Stimulated activated naive CD8-positive, alpha-beta T cell treated with anti-CD3 and anti-CD28 coated beads, Interleukin-15, Interleukin-2, amounts not matched to agents 100 U/mL and 50 U/mL, for 24 hours (primary cell): ENCODE measurements at regions not wholly inside any gene's neighbourhood (a gene's known extent, or its start where the extent isn't known, plus 50 kb on each side); places are given as distances from the start of the nearest gene placed in this dataset.
"Not testable (repeated sequence)": the region's sequence is repeated elsewhere in the genome, so short reads cannot be mapped to it uniquely, and the experiment has no call there.

Source experiments
- ATAC-seq: fragments of 150-1000 bp; cut with Tn5 transposase; one replicate; pipeline ENCODE4 v1.10.0; 2021
- DNase-seq: peaks from one replicate; pipeline ENCODE4 v3.0.0; 2021

GRCh38 chr4:102397056-102397455 is 51.8 kb upstream of the SLC39A8 start:
- DNase-seq, ATAC-seq: not testable (repeated sequence)

- no peak for ATAC-seq
- DNase-seq: no peak
Observed at GRCh38 chr4:102399021-102399420, 53.7 kb upstream of the SLC39A8 start.

GRCh38 chr4:102400898-102401297 is 55.6 kb upstream of the SLC39A8 start:
- no peak for DNase-seq
- ATAC-seq: no peak

GRCh38 chr4:102402223-102402622 is 56.9 kb upstream of the SLC39A8 start:
- ATAC-seq (no peak), DNase-seq (no peak)

GRCh38 chr4:102403116-102403515 is 57.8 kb upstream of the SLC39A8 start:
- ATAC-seq: no peak

GRCh38 chr4:102404431-102404969 is 59.2 kb upstream of the SLC39A8 start:
- ATAC-seq (no peak), DNase-seq (no peak)

More at GRCh38 chr4:102403116-102403515, 57.8 kb upstream of the SLC39A8 start:
- no peak for DNase-seq

GRCh38 chr4:102405821-102406401 is 60.6 kb upstream of the SLC39A8 start:
- no peak for ATAC-seq
- DNase-seq: no peak

GRCh38 chr4:102410884-102411283 is 65.6 kb upstream of the SLC39A8 start:
- DNase-seq, ATAC-seq: not testable (repeated sequence)

GRCh38 chr4:102411408-102411807 is 66.1 kb upstream of the SLC39A8 start:
- no peak for DNase-seq

GRCh38 chr4:102416765-102417164 is 71.5 kb upstream of the SLC39A8 start:
- DNase-seq (no peak), ATAC-seq (no peak)

More at GRCh38 chr4:102411408-102411807, 66.1 kb upstream of the SLC39A8 start:
- no peak for ATAC-seq

GRCh38 chr4:102420563-102421398 is 75.5 kb upstream of the SLC39A8 start:
- ATAC-seq: no peak
- DNase-seq: no peak

- ATAC-seq (no peak), DNase-seq (no peak)
Observed at GRCh38 chr4:102422843-102423242, 77.6 kb upstream of the SLC39A8 start.

GRCh38 chr4:102423375-102423774 is 77.8 kb upstream of the NFKB1 start:
- ATAC-seq (no peak), DNase-seq (no peak)

GRCh38 chr4:102427371-102427998 is 73.7 kb upstream of the NFKB1 start:
- DNase-seq: no peak
- ATAC-seq: no peak

GRCh38 chr4:102428122-102428521 is 73.0 kb upstream of the NFKB1 start:
- DNase-seq (no peak), ATAC-seq (no peak)

GRCh38 chr4:102429553-102429952 is 71.6 kb upstream of the NFKB1 start:
- no peak for ATAC-seq
- no peak for DNase-seq

GRCh38 chr4:102430461-102430910 is 70.7 kb upstream of the NFKB1 start:
- ATAC-seq (no peak), DNase-seq (no peak)

- DNase-seq (no peak), ATAC-seq (no peak)
Observed at GRCh38 chr4:102431608-102431961, 69.6 kb upstream of the NFKB1 start.

GRCh38 chr4:102437111-102437510 is 64.0 kb upstream of the NFKB1 start:
- ATAC-seq (no peak), DNase-seq (no peak)

- no peak for DNase-seq
Observed at GRCh38 chr4:102438396-102439235, 62.5 kb upstream of the NFKB1 start.

GRCh38 chr4:102439236-102439614 is 61.9 kb upstream of the NFKB1 start:
- DNase-seq: no peak
- ATAC-seq: no peak

More at GRCh38 chr4:102438396-102439235, 62.5 kb upstream of the NFKB1 start:
- no peak for ATAC-seq

GRCh38 chr4:102439812-102440211 is 61.3 kb upstream of the NFKB1 start:
- DNase-seq (no peak), ATAC-seq (no peak)
